ENCODE measurements at regions not wholly inside any gene's neighbourhood (a gene's known extent, or its start where the extent isn't known, plus 50 kb on each side); places are given as distances from the start of the nearest gene placed in this dataset.

DNA sequence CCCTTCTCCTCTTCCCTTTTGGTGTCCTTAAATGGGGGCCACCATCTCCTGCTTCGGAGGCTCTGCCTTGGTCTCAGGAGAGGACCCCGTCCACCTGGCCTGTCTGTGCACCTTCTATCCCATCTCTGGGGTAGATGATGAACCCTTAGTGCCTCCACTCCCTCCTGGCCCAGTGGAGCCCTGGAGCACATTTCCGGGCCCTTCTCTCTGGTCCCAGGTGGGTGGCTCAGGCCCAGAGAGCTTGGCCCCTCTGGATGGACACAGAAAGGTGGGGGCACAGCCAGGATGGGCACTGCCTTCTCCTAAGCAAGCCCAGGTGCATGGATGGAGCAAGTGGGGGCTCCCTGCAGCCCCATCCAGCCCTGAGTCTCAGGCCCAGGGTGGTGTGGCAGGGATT, 121.4 kb upstream of the RET start:
- TF ChIP-seq, protein P1, sequence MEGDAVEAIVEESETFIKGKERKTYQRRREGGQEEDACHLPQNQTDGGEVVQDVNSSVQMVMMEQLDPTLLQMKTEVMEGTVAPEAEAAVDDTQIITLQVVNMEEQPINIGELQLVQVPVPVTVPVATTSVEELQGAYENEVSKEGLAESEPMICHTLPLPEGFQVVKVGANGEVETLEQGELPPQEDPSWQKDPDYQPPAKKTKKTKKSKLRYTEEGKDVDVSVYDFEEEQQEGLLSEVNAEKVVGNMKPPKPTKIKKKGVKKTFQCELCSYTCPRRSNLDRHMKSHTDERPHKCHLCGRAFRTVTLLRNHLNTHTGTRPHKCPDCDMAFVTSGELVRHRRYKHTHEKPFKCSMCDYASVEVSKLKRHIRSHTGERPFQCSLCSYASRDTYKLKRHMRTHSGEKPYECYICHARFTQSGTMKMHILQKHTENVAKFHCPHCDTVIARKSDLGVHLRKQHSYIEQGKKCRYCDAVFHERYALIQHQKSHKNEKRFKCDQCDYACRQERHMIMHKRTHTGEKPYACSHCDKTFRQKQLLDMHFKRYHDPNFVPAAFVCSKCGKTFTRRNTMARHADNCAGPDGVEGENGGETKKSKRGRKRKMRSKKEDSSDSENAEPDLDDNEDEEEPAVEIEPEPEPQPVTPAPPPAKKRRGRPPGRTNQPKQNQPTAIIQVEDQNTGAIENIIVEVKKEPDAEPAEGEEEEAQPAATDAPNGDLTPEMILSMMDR (IDR thresholded peaks at IDR 0.05) = no peak
- TF ChIP-seq POLR2A (IDR thresholded peaks at IDR 0.05) = no peak
- no peak for DNase-seq (ENCODE audit: low spot score in 2 of 2)
- H3K4me3 ChIP-seq (ENCODE audit: low read depth, poor library complexity, severe bottlenecking) = no peak overlapping the region
- 93 to 100% methylated on average over 3 of the region's 3 CpGs for WGBS, 2 donors
- intact Hi-C loops (cut with DNase I; ENCODE audit: low total_unique reads) = no loop called here

DNA sequence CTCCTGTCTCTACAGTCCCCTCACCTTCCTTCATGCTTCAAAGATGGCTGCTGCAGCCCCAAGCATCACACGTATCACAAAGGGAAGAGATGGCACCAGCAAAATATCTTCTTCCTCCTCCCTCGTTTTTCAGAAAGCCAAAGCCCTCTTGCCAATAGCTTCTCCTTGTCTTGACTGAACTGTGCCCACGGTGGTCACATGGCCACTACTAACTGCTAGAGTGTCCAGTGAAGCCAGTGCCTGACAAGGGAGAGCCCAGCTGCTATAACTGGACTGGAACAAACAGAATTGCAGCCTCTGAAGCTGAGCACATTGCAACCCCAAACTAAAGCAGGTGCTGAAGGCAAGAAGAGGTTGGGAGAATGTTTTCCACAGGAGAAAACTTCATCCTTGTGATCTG, 120.8 kb upstream of the RET start:
- WGBS, 2 donors = 69 to 91% methylated on average over 3 of the region's 3 CpGs

DNA sequence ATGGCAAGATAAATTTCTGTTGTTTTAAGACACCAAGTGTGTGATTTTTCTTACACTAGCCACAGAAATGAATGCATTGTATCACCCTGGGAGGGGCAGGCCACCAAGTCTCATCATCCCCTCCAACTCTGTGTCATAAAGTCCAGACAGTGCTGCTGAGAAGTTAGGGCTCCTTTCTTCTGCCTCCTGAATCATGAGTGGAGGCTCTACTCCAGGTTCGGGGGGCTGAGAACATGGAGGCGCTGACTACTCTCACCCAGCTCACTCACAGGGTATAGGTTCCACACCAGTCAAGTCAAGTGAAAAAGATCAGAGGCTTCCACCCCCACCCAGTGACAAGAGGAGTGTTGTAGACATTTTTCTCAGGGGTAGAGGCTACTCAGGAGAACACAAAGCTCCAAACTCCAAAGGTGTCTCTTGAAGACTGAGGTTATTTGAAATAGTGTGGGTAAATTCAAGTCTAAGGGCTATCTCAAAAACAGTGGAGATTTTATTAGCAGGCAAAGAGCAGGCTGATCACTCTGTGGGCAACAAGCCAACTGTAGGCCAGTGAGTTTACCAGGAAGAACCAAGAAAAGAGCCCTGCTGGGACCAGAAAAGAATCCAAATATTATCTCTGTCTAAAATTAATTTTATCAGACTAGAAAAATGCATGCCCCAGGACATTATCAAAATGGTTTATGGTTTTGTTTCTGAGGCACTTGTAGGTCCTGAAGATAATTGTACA, 118.6 kb upstream of the RET start:
- TF ChIP-seq, protein P1 (IDR thresholded peaks at IDR 0.05) = no peak
- no peak for TF ChIP-seq POLR2A (IDR thresholded peaks at IDR 0.05)
- peak; percentile 12 to 70 for DNase-seq (ENCODE audit: low spot score in 2 of 2)
- 96 to 100% methylated on average over 2 of the region's 2 CpGs for WGBS, 2 donors
- H3K4me3 ChIP-seq (ENCODE audit: low read depth, poor library complexity, severe bottlenecking) = no peak overlapping the region
- intact Hi-C loops (cut with DNase I; ENCODE audit: low total_unique reads) = no loop called here

More for the DNA sequence above, 120.8 kb upstream of the RET start:
- DNase-seq (ENCODE audit: low spot score in 2 of 2) = no peak
- H3K4me3 ChIP-seq (ENCODE audit: low read depth, poor library complexity, severe bottlenecking) = no peak overlapping the region
- TF ChIP-seq POLR2A (IDR thresholded peaks at IDR 0.05) = no peak
- TF ChIP-seq, protein P1 (IDR thresholded peaks at IDR 0.05) = no peak
- intact Hi-C loops (cut with DNase I; ENCODE audit: low total_unique reads) = no loop called here

DNA sequence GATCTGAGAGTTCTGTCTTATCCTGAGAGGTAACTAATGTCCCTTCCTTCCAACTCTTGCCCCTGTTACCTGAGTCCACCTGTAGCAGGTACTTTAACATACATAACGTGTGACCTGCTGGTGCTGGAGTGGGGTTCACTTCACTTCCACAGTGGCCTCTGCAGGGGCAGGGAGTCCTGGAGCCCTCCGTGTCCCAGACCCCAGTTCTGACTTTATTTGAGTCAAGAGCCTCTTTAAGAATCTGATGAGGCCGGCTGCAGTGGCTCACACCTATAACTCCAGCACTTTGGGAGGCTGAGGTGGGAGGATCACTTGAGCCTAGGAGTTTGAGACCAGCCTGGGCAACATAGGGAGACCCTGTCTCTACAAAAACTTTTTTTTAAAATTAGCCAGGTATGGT, 117.0 kb upstream of the RET start:
- no peak for TF ChIP-seq POLR2A (IDR thresholded peaks at IDR 0.05)
- TF ChIP-seq, protein P1 (IDR thresholded peaks at IDR 0.05) = no peak
- DNase-seq (ENCODE audit: low spot score in 2 of 2) = peak in 1 of 2 donors; percentile 46
- intact Hi-C loops (cut with DNase I; ENCODE audit: low total_unique reads) = no loop called here
- WGBS, 2 donors = 88 to 96% methylated on average over 3 of the region's 3 CpGs
- H3K4me3 ChIP-seq (ENCODE audit: low read depth, poor library complexity, severe bottlenecking) = no peak overlapping the region

DNA sequence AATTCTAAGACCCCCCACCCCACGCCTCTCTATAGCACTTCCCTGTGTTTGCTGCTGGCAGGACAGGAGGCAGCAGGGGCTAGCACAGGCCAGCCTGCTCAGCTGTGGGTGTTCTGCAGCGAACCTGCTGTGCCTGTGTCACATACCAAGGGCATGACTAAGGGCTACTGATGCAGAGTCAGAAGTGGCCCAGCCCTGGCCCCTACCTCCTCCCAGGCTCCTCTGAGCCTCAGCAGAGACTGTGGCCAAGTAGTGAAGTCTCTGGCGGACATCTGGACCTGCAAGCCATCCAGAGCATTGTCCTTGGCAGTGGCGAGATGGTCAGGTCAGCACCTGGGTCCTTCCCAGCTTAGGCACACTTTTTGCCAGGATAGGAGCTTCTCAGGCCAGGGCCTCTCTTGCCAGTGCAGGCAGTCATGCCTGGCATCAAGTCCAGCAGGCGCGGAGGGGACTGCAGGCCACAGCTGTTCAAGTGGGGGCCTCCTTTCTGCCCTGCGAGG, 116.3 kb upstream of the RET start:
- intact Hi-C loops (cut with DNase I; ENCODE audit: low total_unique reads) = no loop called here
- no peak overlapping the region for H3K4me3 ChIP-seq (ENCODE audit: low read depth, poor library complexity, severe bottlenecking)
- TF ChIP-seq POLR2A (IDR thresholded peaks at IDR 0.05) = no peak
- TF ChIP-seq, protein P1 (IDR thresholded peaks at IDR 0.05) = no peak
- peak; percentile 14 to 68 for DNase-seq (ENCODE audit: low spot score in 2 of 2)
- WGBS, 2 donors = 57 to 58% methylated on average over 4 to 5 of the region's 7 CpGs

Measured in lower leg skin (tissue), 4 donors.